Thyroid gland (tissue), 4 donors: ENCODE measurements at regions not wholly inside any gene's neighbourhood (a gene's known extent, or its start where the extent isn't known, plus 50 kb on each side); places are given as distances from the start of the nearest gene placed in this dataset.

Experiments
- CTCF ChIP-seq, 6 experiments: fragments of 200-600 bp in 3 of 6; fragments of 450-650 bp in 3 of 6; sonication (generic) in 3 of 6; IDR thresholded peaks; one replicate each; pipeline ENCODE4 v1.5.1; 2016 to 2019; ENCODE audit warnings: antibody characterized with exemption in 6 of 6, mild to moderate bottlenecking in 2 of 6, inconsistent platforms in 1 of 6, moderate library complexity in 1 of 6
- POLR2A ChIP-seq, 2 donors: fragments of 450-650 bp; IDR thresholded peaks; one replicate each; pipeline ENCODE4 v1.6.1; 2017; ENCODE audit warnings: antibody characterized with exemption in 2 of 2, mild to moderate bottlenecking in 2 of 2, moderate library complexity in 1 of 2

GRCh38 chr5:27773636-27774035 is 735.2 kb upstream of the CDH9 start:
- TF ChIP-seq POLR2A (IDR thresholded peaks at IDR 0.05) = no peak
- no peak for TF ChIP-seq CTCF (IDR thresholded peaks at IDR 0.05)
